ENCODE measurements at regions not wholly inside any gene's neighbourhood (a gene's known extent, or its start where the extent isn't known, plus 50 kb on each side); places are given as distances from the start of the nearest gene placed in this dataset.

GRCh38 chr10:31635009-31635408 lies 293.6 kb downstream of the ARHGAP12 start:
- H3K36me3 ChIP-seq (ENCODE audit: control insufficient read depth in 2 of 2, insufficient read depth in 1 of 2, low read length in 2 of 2), result no peaks in the 10 kb centered on the region
- H3K9me3 ChIP-seq (ENCODE audit: control insufficient read depth, insufficient read depth, low read depth, low read length), result no peaks in the 10 kb centered on the region
- CTCF ChIA-PET, result no interaction called here
- H3K4me1 ChIP-seq (ENCODE audit: control insufficient read depth, insufficient read depth, low read length), result no peaks in the 10 kb centered on the region
- no peak overlapping the region for H3K27ac ChIP-seq (ENCODE audit: extremely low read depth, low read depth, low read length)
- no peak overlapping the region for H3K4me3 ChIP-seq (ENCODE audit: low read depth, low read length)
- POLR2A ChIA-PET, result no interaction called here
- TF ChIP-seq CTCF (tag by site-specific recombination; IDR thresholded peaks at IDR 0.05) (no peak), ZNF530 (tag by site-specific recombination; IDR thresholded peaks at IDR 0.05; ENCODE audit: low read depth) (no peak), BCL6B (tag by site-specific recombination; IDR thresholded peaks at IDR 0.05) (no peak), KLF8 (tag by site-specific recombination; IDR thresholded peaks at IDR 0.05) (no peak), ZNF585B (tag by site-specific recombination; IDR thresholded peaks at IDR 0.05) (no peak), KLF17 (tag by site-specific recombination; IDR thresholded peaks at IDR 0.05) (no peak), ZNF626 (tag by site-specific recombination; IDR thresholded peaks at IDR 0.05) (no peak), KLF7 (tag by site-specific recombination; IDR thresholded peaks at IDR 0.05; ENCODE audit: borderline replicate concordance) (no peak), MZF1 (tag by site-specific recombination; IDR thresholded peaks at IDR 0.05; ENCODE audit: borderline replicate concordance) (no peak), ZNF521 (tag by site-specific recombination; IDR thresholded peaks at IDR 0.05) (no peak), ZSCAN18 (tag by site-specific recombination; IDR thresholded peaks at IDR 0.05) (no peak), ZNF645 (tag by site-specific recombination; IDR thresholded peaks at IDR 0.05) (no peak), MEIS1 (CRISPR knock-in tag; IDR thresholded peaks at IDR 0.05; ENCODE audit: borderline replicate concordance) (no peak), SP7 (tag by site-specific recombination; IDR thresholded peaks at IDR 0.05) (no peak), ZNF600 (tag by site-specific recombination; IDR thresholded peaks at IDR 0.05) (no peak), SCRT1 (tag by site-specific recombination; IDR thresholded peaks at IDR 0.05; ENCODE audit: borderline replicate concordance) (no peak), SP2 (tag by site-specific recombination; IDR thresholded peaks at IDR 0.05) (no peak), ZSCAN5A (tag by site-specific recombination; IDR thresholded peaks at IDR 0.05) (no peak), KLF16 (tag by site-specific recombination; IDR thresholded peaks at IDR 0.05) (no peak), OVOL3 (tag by site-specific recombination; IDR thresholded peaks at IDR 0.05) (no peak)

Data from HEK293 (cell line).